GM10266 (cell line): ENCODE measurements at regions not wholly inside any gene's neighbourhood (a gene's known extent, or its start where the extent isn't known, plus 50 kb on each side); places are given as distances from the start of the nearest gene placed in this dataset.

Experiments
- DNase-seq: peaks from one replicate; pipeline ENCODE4 v3.0.0; 2012; ENCODE audit errors: extremely low spot score
- TF ChIP-seq, protein P1 (sequence below): IDR thresholded peaks from 2 replicates; pipeline ENCODE4 v1.5.1; 2012; ENCODE audit warnings: mild to moderate bottlenecking, low read depth; ENCODE audit not compliant: control insufficient read depth, insufficient read depth; ENCODE audit errors: missing control alignments

DNA sequence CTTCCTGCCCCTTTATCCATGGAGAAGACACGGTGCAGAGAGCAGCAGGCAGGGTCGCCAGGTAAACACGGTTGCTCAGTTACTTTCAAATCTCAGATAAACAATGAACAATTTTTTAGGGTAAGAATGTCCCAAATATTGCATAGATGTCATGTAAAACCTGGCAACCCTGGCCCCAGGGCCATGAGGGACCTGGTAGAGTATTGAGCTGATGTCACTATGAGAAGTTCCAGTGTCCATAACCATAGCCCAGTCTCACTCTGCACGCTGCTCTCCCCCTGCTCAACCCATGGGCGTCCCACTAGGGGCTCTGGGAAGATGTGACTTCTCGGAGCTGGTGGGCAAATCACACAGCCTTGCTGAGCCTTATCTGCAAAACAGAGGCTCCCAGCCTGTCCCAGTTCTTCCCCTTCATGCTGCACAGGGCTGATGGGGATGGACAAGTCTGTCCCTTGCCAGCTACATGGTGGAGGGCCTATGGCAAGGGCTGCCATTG is 71.3 kb upstream of the TOP1 start:
- DNase-seq: no peak
- TF ChIP-seq, protein P1, sequence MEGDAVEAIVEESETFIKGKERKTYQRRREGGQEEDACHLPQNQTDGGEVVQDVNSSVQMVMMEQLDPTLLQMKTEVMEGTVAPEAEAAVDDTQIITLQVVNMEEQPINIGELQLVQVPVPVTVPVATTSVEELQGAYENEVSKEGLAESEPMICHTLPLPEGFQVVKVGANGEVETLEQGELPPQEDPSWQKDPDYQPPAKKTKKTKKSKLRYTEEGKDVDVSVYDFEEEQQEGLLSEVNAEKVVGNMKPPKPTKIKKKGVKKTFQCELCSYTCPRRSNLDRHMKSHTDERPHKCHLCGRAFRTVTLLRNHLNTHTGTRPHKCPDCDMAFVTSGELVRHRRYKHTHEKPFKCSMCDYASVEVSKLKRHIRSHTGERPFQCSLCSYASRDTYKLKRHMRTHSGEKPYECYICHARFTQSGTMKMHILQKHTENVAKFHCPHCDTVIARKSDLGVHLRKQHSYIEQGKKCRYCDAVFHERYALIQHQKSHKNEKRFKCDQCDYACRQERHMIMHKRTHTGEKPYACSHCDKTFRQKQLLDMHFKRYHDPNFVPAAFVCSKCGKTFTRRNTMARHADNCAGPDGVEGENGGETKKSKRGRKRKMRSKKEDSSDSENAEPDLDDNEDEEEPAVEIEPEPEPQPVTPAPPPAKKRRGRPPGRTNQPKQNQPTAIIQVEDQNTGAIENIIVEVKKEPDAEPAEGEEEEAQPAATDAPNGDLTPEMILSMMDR: no peak

DNA sequence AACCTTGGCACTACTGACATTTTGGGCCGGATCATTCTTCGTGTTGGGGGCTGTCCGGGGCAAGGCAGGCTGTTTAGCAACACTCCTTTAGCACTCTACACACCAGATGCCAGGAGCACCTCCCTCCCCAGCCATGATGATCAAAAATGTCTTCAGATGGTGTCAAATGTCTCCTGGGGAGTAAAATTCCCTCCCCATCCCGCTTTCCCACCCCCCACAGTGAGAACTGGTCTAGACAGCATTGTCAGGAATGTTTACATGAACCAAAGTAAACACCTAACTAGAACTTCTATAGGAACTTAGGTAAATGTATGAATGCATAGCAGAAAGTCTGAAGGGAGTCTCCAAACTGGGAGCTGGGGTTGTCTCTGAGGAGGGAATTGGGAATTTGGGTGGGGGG is 70.0 kb upstream of the TOP1 start:
- no peak for DNase-seq
- TF ChIP-seq, protein P1: no peak

DNA sequence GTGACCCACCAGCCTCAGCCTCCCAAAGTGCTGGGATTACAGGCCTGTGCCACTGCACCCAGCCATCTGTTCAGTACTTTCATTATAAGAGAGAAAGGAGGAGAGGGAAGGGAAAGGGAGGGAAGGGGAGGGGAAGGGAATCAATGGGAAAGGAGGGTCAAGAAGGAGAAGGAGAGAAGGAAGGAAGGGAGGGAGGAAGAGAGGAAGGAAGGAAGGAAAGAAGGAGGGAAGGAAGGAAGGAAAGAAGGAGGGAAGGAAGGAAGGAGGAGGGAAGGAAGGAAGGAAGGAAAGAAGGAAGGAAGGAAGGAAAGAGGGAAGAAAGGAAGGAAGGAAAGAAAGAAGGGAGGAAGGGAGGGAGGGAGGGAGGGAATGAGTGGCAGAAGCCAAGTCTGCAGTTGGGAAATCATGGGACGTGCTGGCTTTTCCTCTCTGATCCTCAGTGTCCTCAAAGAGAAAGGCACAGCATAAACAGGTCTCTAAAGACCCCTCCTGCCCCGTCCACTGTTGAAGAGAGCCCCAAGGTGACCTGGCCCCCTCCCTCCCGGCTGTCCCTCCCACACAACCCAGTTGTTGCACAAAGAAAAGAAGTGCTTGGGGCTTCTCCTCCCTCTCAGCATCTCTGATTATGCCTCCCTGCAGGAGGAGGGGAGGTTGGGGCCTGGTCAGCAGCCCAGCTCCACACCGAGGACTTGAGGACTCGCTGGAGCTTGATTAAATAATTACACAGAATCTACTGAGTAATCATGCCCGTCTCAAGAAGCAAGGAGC is 69.1 kb upstream of the TOP1 start:
- DNase-seq: no peak
- TF ChIP-seq, protein P1: no peak

- DNase-seq: no peak
- TF ChIP-seq, protein P1: no peak
Measured at GRCh38 chr20:40960101-40960500, 68.5 kb upstream of the TOP1 start.

DNA sequence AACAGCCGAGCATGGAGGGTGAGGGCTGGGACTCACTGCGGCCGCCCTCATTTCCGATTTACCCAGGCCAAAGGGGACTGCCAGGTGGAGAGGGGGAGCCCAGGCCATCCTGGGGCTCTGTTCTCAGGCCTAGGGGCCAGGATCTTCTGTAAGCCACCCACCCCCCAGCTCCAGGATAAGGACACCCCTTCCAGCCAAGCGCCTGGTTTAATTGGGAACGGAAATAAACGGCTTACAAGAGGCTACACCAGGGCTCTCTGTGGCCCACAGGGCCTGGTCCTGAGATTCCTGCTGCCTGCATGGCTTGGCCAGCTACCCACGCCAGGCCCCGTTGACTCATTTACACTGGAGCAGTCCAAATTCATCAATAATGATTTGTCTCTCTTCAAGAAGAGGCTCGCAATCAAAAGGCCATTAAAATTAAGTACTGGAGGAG is 68.1 kb upstream of the TOP1 start:
- no peak for DNase-seq
- TF ChIP-seq, protein P1: no peak

- no peak for DNase-seq
- TF ChIP-seq, protein P1: no peak
Measured at GRCh38 chr20:40961176-40961575, 67.4 kb upstream of the TOP1 start.
